22Rv1 (cell line): ENCODE measurements at regions not wholly inside any gene's neighbourhood (a gene's known extent, or its start where the extent isn't known, plus 50 kb on each side); places are given as distances from the start of the nearest gene placed in this dataset.

ENCODE experiments used
- H3K27ac ChIP-seq: fragments of 450-650 bp; 2 replicates; pipeline ENCODE4 v1.5.1; 2017
- ZFX ChIP-seq: fragments of 450-650 bp; IDR thresholded peaks from 2 replicates; pipeline ENCODE4 v1.6.1; 2017; ENCODE audit warnings: antibody characterized with exemption, borderline replicate concordance
- TF ChIP-seq, protein P1 (sequence below): fragments of 450-650 bp; IDR thresholded peaks from 2 replicates; pipeline ENCODE4 v1.5.1; 2017; ENCODE audit warnings: mild to moderate bottlenecking

DNA sequence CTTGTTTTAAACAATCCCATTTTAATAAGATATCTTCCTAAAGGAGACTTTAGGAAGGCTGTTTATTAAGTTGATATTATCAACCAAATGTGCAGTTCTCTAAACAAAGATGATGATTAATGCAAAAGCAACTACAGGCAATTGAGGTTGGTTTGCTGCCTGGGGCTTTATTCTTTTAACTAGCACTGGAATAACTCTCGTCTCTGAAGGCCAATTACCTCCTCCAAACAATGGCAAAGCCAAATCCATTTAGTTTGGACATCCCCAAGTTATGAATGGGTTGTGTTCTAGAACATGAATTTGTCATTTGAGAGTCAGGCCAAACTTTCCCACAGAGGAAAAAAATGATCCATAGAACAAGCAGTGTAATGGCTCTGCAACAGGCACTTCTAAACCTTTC, 114.1 kb downstream of the SLC16A9 start:
- TF ChIP-seq, protein P1, sequence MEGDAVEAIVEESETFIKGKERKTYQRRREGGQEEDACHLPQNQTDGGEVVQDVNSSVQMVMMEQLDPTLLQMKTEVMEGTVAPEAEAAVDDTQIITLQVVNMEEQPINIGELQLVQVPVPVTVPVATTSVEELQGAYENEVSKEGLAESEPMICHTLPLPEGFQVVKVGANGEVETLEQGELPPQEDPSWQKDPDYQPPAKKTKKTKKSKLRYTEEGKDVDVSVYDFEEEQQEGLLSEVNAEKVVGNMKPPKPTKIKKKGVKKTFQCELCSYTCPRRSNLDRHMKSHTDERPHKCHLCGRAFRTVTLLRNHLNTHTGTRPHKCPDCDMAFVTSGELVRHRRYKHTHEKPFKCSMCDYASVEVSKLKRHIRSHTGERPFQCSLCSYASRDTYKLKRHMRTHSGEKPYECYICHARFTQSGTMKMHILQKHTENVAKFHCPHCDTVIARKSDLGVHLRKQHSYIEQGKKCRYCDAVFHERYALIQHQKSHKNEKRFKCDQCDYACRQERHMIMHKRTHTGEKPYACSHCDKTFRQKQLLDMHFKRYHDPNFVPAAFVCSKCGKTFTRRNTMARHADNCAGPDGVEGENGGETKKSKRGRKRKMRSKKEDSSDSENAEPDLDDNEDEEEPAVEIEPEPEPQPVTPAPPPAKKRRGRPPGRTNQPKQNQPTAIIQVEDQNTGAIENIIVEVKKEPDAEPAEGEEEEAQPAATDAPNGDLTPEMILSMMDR = no peak
- no peak overlapping the region for H3K27ac ChIP-seq

- TF ChIP-seq ZFX = no peak
- TF ChIP-seq, protein P1 = no peak
- no peak overlapping the region for H3K27ac ChIP-seq
These were observed 115.9 kb downstream of the SLC16A9 start for GRCh38 chr10:59593768-59594167.

GRCh38 chr10:59589796-59590195, 119.9 kb downstream of the SLC16A9 start:
- TF ChIP-seq, protein P1 = no peak
- TF ChIP-seq ZFX = no peak
- H3K27ac ChIP-seq = no peak overlapping the region

GRCh38 chr10:59588791-59589190, 120.9 kb downstream of the SLC16A9 start:
- TF ChIP-seq ZFX = no peak
- TF ChIP-seq, protein P1 = no peak
- no peak overlapping the region for H3K27ac ChIP-seq

- no peak for TF ChIP-seq ZFX
- TF ChIP-seq, protein P1 = no peak
- no peak overlapping the region for H3K27ac ChIP-seq
These were observed 121.9 kb downstream of the SLC16A9 start for GRCh38 chr10:59587756-59588140.

DNA sequence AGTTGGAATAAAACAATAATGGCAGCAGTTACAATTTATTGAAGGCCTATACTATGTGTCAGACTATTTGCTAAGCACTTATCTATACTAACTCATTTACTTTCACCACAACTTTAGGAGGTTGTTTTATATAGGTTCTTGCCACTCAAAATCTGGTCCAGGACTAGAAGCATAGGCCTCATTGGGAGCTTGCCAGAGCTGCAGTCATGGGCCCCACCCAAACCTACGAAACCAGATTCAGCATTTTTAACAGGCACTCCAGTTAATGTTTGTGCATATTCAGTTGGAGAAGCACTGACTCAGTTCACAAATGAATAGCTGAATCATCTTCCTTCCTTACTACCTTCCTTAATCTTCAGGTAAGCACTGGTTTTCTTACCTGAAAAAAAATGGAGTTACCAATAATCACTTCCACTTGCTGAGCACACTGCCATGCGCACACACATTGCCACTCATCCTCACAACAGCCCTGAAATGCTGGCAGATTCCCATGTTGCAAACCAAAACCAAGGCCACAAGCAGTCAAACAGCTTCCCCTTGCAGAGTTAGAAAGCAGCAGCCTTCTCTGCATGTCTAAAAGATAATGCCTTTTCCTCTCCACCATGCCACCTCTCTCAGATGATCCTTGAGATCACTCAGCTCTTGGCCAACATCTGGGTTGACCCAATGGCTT, 122.4 kb downstream of the SLC16A9 start:
- H3K27ac ChIP-seq = no peak overlapping the region
- TF ChIP-seq, protein P1 = no peak
- no peak for TF ChIP-seq ZFX

GRCh38 chr10:59586407-59586891, 123.2 kb downstream of the SLC16A9 start:
- TF ChIP-seq, protein P1 = no peak
- no peak for TF ChIP-seq ZFX
- no peak overlapping the region for H3K27ac ChIP-seq
